DMS 273 treated with DMSO at 0.1 percent for 48 hours (cell line): ENCODE measurements at regions not wholly inside any gene's neighbourhood (a gene's known extent, or its start where the extent isn't known, plus 50 kb on each side); places are given as distances from the start of the nearest gene placed in this dataset.

Experiments used
- DNase-seq: peaks from one replicate; lab custom pipeline; 2025; lab: John Stamatoyannopoulos, UW

- no peak for DNase-seq
These were observed 53.3 kb downstream of the BLID start for GRCh38 chr11:122062763-122063162.

GRCh38 chr11:122059565-122059964, 56.5 kb downstream of the BLID start:
- no peak for DNase-seq

- DNase-seq = no peak
These were observed 65.9 kb downstream of the BLID start for GRCh38 chr11:122050021-122050690.

- no peak for DNase-seq
These were observed 67.6 kb downstream of the BLID start for GRCh38 chr11:122048401-122048800.

- no peak for DNase-seq
These were observed 69.2 kb downstream of the BLID start for GRCh38 chr11:122046846-122047245.

- DNase-seq = no peak
These were observed 69.6 kb downstream of the BLID start for GRCh38 chr11:122046438-122046837.

- DNase-seq = no peak
These were observed 70.8 kb downstream of the BLID start for GRCh38 chr11:122045181-122045586.

- DNase-seq = no peak
These were observed 71.9 kb downstream of the BLID start for GRCh38 chr11:122044086-122044485.

GRCh38 chr11:122042981-122043380, 73.0 kb downstream of the BLID start:
- DNase-seq = no peak

GRCh38 chr11:122040464-122040863, 75.6 kb downstream of the BLID start:
- no peak for DNase-seq

- DNase-seq = no peak
These were observed 77.5 kb downstream of the BLID start for GRCh38 chr11:122038543-122038942.

- no peak for DNase-seq
These were observed 78.1 kb downstream of the BLID start for GRCh38 chr11:122037911-122038310.

GRCh38 chr11:122036493-122036892, 79.5 kb downstream of the BLID start:
- no peak for DNase-seq

GRCh38 chr11:122036018-122036417, 80.0 kb downstream of the BLID start:
- DNase-seq = no peak

- no peak for DNase-seq
These were observed 82.4 kb downstream of the BLID start for GRCh38 chr11:122033631-122034030.

- no peak for DNase-seq
These were observed 82.8 kb downstream of the BLID start for GRCh38 chr11:122033193-122033592.

GRCh38 chr11:122032317-122032716, 83.7 kb downstream of the BLID start:
- DNase-seq = no peak

GRCh38 chr11:122031813-122032212, 84.2 kb downstream of the BLID start:
- no peak for DNase-seq

- DNase-seq = no peak
These were observed 85.7 kb downstream of the BLID start for GRCh38 chr11:122030286-122030685.

- DNase-seq = no peak
These were observed 87.5 kb downstream of the BLID start for GRCh38 chr11:122028545-122028944.

GRCh38 chr11:122028036-122028435, 88.0 kb downstream of the BLID start:
- no peak for DNase-seq

- no peak for DNase-seq
These were observed 90.3 kb downstream of the BLID start for GRCh38 chr11:122025757-122026156.

- DNase-seq = no peak
These were observed 91.7 kb downstream of the BLID start for GRCh38 chr11:122024278-122024677.

GRCh38 chr11:122023614-122024250, 92.3 kb downstream of the BLID start:
- no peak for DNase-seq
